ENCODE measurements at regions not wholly inside any gene's neighbourhood (a gene's known extent, or its start where the extent isn't known, plus 50 kb on each side); places are given as distances from the start of the nearest gene placed in this dataset.

DNA sequence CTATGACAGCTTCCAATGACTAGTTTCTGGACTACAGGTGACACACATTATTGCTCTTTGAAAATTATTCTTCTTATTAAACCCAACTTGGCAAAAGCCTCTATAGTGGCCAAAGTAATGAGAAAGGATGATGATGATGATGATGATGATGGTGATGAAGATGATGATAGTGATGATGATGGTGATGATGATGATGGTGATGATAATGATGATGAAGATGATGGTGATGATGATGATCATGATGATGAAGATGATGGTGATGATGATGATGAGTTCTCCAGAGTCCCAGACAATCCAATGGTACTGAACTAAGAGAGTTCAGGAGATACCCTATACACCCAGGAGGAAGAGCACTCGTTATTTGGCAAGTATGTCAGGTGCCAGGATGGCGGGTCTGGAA lies 739.4 kb downstream of the IRX1 start:
- no peaks in the 10 kb centered on the region for H3K9me3 ChIP-seq (ENCODE audit: control insufficient read depth, low read length)
- H3K4me1 ChIP-seq (ENCODE audit: control insufficient read depth, insufficient read depth, low read length) = no peaks in the 10 kb centered on the region
- H3K9ac ChIP-seq (ENCODE audit: low read length) = no peak overlapping the region
- no peak overlapping the region for H3K4me3 ChIP-seq (ENCODE audit: low read length)
- DNase-seq (ENCODE audit: low read depth) = no peak
- no peaks in the 10 kb centered on the region for H3K36me3 ChIP-seq (ENCODE audit: control insufficient read depth, insufficient read depth, low read length, severe bottlenecking)
- no peaks in the 10 kb centered on the region for H3K27me3 ChIP-seq (replicated peaks; ENCODE audit: control insufficient read depth, insufficient read depth, low read length)

DNA sequence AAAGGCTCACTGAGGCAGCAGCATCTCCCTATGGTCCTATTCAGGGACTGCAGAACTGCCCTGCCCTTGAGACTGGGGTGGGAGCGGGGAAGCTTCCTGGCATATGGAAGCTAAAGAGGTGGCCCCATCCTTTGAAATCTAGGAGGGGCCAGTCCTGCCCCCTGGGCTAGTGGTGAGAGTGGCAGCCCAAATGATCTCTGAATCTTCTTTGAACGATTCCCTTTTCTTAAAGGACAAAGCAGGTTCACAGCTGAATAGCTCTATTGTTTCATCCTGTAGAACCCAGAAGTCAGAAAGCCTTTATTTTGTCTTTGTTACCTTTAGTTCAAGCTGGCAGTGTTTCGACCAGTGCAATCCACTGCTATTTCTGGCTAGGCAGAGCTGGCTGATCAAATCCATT lies 741.9 kb downstream of the IRX1 start:
- Histone ChIP-seq H3K9ac (ENCODE audit: low read length) (no peak overlapping the region), H3K4me1 (ENCODE audit: control insufficient read depth, insufficient read depth, low read length) (no peaks in the 10 kb centered on the region), H3K9me3 (ENCODE audit: control insufficient read depth, low read length) (no peaks in the 10 kb centered on the region), H3K27me3 (replicated peaks; ENCODE audit: control insufficient read depth, insufficient read depth, low read length) (no peaks in the 10 kb centered on the region), H3K4me3 (ENCODE audit: low read length) (no peak overlapping the region), H3K36me3 (ENCODE audit: control insufficient read depth, insufficient read depth, low read length, severe bottlenecking) (no peaks in the 10 kb centered on the region)
- DNase-seq (ENCODE audit: low read depth) = no peak

DNA sequence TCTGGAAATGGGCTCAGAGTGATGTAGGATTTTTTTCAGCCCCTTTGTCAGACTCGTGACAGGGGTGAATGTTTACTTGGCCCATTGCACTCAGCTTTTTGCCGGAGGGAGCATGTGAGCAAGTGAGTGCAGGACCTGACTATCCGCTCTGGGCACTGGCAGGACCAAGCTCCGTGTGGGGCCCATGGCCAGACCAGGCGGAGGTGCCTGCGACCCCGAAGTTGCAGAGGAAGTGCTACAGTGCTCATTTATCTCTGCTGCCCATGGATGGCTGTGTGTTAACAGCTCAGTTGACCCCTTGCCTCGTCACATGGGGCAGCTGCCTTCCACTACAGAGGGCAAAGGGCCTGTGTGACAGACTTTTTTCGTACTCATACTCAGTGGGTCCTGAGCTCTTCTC lies 744.3 kb downstream of the IRX1 start:
- no peaks in the 10 kb centered on the region for H3K4me1 ChIP-seq (ENCODE audit: control insufficient read depth, insufficient read depth, low read length)
- no peak for DNase-seq (ENCODE audit: low read depth)

DNA sequence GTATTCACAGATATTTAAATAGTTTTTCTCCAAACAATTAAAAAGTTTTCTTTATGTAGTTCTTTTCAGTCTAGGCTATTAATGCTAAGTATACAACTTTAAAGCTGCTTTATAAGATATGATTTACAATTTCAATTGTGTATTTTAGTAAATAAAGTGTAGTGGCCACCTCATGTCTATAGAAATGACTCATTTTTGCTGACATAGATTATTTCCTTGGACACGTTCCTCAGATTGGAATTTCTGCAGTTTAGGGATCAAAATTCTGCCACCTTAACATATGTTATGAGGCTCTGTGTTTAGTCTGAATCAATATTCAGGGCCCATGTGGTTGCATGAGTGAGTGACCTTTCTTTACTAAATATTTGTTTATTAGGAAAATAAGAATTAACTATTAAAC lies 750.2 kb downstream of the IRX1 start:
- H3K9ac ChIP-seq (ENCODE audit: low read length) = no peak overlapping the region
- H3K4me1 ChIP-seq (ENCODE audit: control insufficient read depth, insufficient read depth, low read length) = peaks cover 7% of the 10 kb centered on the region
- no peaks in the 10 kb centered on the region for H3K36me3 ChIP-seq (ENCODE audit: control insufficient read depth, insufficient read depth, low read length, severe bottlenecking)
- no peaks in the 10 kb centered on the region for H3K27me3 ChIP-seq (replicated peaks; ENCODE audit: control insufficient read depth, insufficient read depth, low read length)
- H3K4me3 ChIP-seq (ENCODE audit: low read length) = no peak overlapping the region
- H3K9me3 ChIP-seq (ENCODE audit: control insufficient read depth, low read length) = no peaks in the 10 kb centered on the region
- no peak for DNase-seq (ENCODE audit: low read depth)

More for the DNA sequence above, 744.3 kb downstream of the IRX1 start:
- Histone ChIP-seq H3K27me3 (replicated peaks; ENCODE audit: control insufficient read depth, insufficient read depth, low read length) (no peaks in the 10 kb centered on the region), H3K9ac (ENCODE audit: low read length) (no peak overlapping the region), H3K9me3 (ENCODE audit: control insufficient read depth, low read length) (no peaks in the 10 kb centered on the region), H3K36me3 (ENCODE audit: control insufficient read depth, insufficient read depth, low read length, severe bottlenecking) (no peaks in the 10 kb centered on the region), H3K4me3 (ENCODE audit: low read length) (no peak overlapping the region)

DNA sequence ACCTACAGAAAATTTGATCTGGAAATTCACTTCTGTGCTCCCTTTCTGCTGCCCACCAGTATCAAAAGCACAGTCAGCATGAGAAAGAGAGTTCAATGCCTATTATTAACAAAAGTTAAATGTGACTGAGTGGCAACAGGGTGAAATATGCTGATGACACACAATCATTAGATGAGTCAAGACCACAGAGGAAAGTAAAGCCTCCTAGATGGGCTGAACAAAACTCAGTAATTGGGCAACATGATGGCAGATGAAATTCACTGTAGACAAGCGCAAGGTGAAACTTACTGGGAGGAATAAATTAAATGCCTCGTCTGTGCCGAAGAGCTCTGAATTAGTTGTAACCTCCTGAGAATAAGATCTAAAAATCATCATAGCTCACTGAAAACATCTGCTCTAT lies 752.8 kb downstream of the IRX1 start:
- H3K9me3 ChIP-seq (ENCODE audit: control insufficient read depth, low read length) = no peaks in the 10 kb centered on the region
- no peaks in the 10 kb centered on the region for H3K27me3 ChIP-seq (replicated peaks; ENCODE audit: control insufficient read depth, insufficient read depth, low read length)
- peaks cover 7% of the 10 kb centered on the region for H3K4me1 ChIP-seq (ENCODE audit: control insufficient read depth, insufficient read depth, low read length)
- DNase-seq (ENCODE audit: low read depth) = no peak
- no peaks in the 10 kb centered on the region for H3K36me3 ChIP-seq (ENCODE audit: control insufficient read depth, insufficient read depth, low read length, severe bottlenecking)
- no peak overlapping the region for H3K9ac ChIP-seq (ENCODE audit: low read length)
- H3K4me3 ChIP-seq (ENCODE audit: low read length) = no peak overlapping the region

DNA sequence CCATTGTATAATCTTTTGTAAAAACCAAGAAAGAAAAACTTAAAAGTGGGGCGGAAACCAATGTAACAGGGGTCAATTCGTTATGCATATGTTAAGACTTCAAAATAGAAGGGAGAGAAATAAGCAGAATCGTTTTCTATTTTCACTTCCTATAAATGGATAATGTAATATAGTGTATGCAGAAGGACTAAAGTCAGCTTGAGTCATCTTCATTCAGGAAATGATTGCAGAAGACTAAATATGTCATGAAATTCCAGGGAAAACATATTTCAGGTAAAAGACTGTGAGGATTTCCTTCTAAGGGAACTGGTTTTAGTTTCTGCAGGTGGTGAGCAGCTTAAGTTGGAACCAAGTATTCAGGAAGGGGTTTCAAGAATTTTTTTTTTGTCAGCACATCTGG lies 753.3 kb downstream of the IRX1 start:
- H3K9ac ChIP-seq (ENCODE audit: low read length) = no peak overlapping the region
- no peaks in the 10 kb centered on the region for H3K27me3 ChIP-seq (replicated peaks; ENCODE audit: control insufficient read depth, insufficient read depth, low read length)
- no peaks in the 10 kb centered on the region for H3K36me3 ChIP-seq (ENCODE audit: control insufficient read depth, insufficient read depth, low read length, severe bottlenecking)
- DNase-seq (ENCODE audit: low read depth) = no peak
- H3K4me3 ChIP-seq (ENCODE audit: low read length) = no peak overlapping the region
- no peaks in the 10 kb centered on the region for H3K9me3 ChIP-seq (ENCODE audit: control insufficient read depth, low read length)
- H3K4me1 ChIP-seq (ENCODE audit: control insufficient read depth, insufficient read depth, low read length) = peaks cover 7% of the 10 kb centered on the region

DNA sequence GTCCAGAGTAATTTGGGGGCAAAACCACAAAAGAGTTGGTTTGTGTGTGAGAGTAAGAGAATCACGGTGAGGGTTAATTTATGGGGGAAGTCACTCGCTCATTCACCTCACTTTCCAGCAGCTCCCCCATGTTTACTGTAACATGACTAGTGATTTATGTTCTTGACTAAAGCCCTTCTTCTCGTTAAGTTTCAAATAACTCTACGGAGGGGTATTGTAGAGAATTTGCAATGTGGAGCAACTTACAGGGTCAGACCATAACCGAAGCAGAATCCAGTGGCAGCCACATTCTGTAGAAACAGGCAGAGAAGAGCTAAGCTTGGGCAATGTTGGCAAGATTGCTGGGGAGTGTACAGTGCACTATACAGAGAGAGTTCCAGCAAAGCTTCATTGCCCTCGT lies 760.6 kb downstream of the IRX1 start:
- H3K4me1 ChIP-seq (ENCODE audit: control insufficient read depth, insufficient read depth, low read length) = no peaks in the 10 kb centered on the region
- no peak for DNase-seq (ENCODE audit: low read depth)
- no peaks in the 10 kb centered on the region for H3K9me3 ChIP-seq (ENCODE audit: control insufficient read depth, low read length)
- H3K9ac ChIP-seq (ENCODE audit: low read length) = no peak overlapping the region
- no peaks in the 10 kb centered on the region for H3K27me3 ChIP-seq (replicated peaks; ENCODE audit: control insufficient read depth, insufficient read depth, low read length)
- no peaks in the 10 kb centered on the region for H3K36me3 ChIP-seq (ENCODE audit: control insufficient read depth, insufficient read depth, low read length, severe bottlenecking)
- no peak overlapping the region for H3K4me3 ChIP-seq (ENCODE audit: low read length)

DNA sequence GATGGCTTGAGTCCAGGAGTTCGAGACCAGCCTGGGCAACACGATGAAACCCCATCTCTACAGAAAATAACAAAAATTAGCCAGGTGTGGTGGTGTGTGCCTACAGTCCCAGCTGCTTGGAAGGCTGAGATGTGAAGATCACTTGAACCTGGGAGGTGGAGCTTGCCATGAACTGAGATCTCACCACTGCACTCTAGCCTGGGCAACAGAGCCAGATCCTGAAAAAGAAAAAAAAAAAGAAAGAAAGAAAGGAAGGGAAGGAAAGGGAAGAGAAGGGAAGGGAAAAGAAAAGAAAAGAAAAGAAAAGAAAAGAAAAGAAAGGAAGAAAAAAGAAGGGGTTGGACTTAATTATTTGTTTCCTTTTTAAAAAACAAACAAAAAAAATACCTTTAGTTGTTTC lies 764.2 kb downstream of the IRX1 start:
- Histone ChIP-seq H3K4me3 (ENCODE audit: low read length) (no peak overlapping the region), H3K9me3 (ENCODE audit: control insufficient read depth, low read length) (no peaks in the 10 kb centered on the region), H3K36me3 (ENCODE audit: control insufficient read depth, insufficient read depth, low read length, severe bottlenecking) (no peaks in the 10 kb centered on the region), H3K9ac (ENCODE audit: low read length) (no peak overlapping the region), H3K27me3 (replicated peaks; ENCODE audit: control insufficient read depth, insufficient read depth, low read length) (no peaks in the 10 kb centered on the region), H3K4me1 (ENCODE audit: control insufficient read depth, insufficient read depth, low read length) (no peaks in the 10 kb centered on the region)
- DNase-seq (ENCODE audit: low read depth) = no peak

DNA sequence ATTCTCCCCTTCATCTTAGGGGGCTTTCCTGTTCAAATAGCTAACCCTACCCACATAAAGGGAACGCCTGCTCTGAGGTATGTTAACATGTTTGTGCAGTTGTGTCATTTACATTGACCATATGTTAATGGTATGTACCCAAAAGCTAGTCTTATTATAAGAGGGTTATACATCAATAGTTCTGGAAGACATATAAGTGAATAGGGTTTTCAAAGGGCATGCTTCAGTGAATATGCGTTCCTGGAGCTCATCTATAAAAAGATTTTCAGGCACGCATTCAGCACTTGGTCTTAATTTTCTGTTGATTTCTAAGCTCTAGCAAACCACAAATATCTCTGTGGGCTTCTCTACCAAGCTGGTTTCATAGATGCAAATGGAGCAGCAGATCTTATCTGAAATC lies 766.1 kb downstream of the IRX1 start:
- DNase-seq (ENCODE audit: low read depth) = no peak
- no peaks in the 10 kb centered on the region for H3K36me3 ChIP-seq (ENCODE audit: control insufficient read depth, insufficient read depth, low read length, severe bottlenecking)
- H3K9ac ChIP-seq (ENCODE audit: low read length) = no peak overlapping the region

DNA sequence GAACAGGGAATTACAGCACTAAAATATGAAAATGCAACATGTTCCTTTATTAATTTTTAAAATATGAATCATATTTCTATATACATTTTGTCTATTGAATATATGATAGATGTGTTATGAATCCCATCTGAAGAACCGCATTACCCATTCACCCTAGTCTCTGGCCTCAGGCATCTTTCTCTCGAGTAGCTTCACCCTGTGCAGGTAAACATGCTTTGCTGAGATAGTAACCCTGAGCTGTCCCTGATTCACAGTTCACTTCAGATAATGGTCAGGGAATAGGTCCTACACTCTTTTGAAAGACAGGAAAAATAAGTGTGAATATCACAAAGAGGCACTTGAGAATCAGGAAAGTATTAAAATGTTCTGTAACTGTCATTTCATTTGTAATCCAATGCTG lies 766.8 kb downstream of the IRX1 start:
- Histone ChIP-seq H3K4me3 (ENCODE audit: low read length) (no peak overlapping the region), H3K27me3 (replicated peaks; ENCODE audit: control insufficient read depth, insufficient read depth, low read length) (no peaks in the 10 kb centered on the region), H3K9me3 (ENCODE audit: control insufficient read depth, low read length) (no peaks in the 10 kb centered on the region), H3K36me3 (ENCODE audit: control insufficient read depth, insufficient read depth, low read length, severe bottlenecking) (no peaks in the 10 kb centered on the region), H3K4me1 (ENCODE audit: control insufficient read depth, insufficient read depth, low read length) (no peaks in the 10 kb centered on the region), H3K9ac (ENCODE audit: low read length) (no peak overlapping the region)
- DNase-seq (ENCODE audit: low read depth) = no peak

More for the DNA sequence above, 766.1 kb downstream of the IRX1 start:
- Histone ChIP-seq H3K4me1 (ENCODE audit: control insufficient read depth, insufficient read depth, low read length) (no peaks in the 10 kb centered on the region), H3K9me3 (ENCODE audit: control insufficient read depth, low read length) (no peaks in the 10 kb centered on the region), H3K4me3 (ENCODE audit: low read length) (no peak overlapping the region), H3K27me3 (replicated peaks; ENCODE audit: control insufficient read depth, insufficient read depth, low read length) (no peaks in the 10 kb centered on the region)

DNA sequence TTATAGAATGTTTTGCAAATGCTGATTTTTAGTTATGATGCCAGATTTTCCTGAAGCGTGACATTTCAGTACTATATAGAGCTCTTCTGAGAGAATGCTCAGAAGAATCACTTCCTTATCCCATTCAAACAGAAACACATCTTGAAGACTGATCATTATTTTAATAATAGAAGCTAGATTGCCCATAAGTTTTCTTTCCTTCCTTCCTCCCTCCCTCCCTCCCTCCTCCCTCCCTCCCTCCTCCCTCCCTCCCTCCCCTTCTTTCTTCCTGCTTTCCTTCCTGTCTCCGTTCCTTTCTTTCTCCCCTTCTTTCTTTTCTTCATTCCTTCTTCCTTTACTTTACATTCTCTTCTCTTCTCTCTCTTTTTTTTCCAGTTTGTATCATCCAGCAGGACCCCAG lies 767.4 kb downstream of the IRX1 start:
- H3K4me3 ChIP-seq (ENCODE audit: low read length) = no peak overlapping the region
- no peaks in the 10 kb centered on the region for H3K36me3 ChIP-seq (ENCODE audit: control insufficient read depth, insufficient read depth, low read length, severe bottlenecking)
- DNase-seq (ENCODE audit: low read depth) = no peak
- no peaks in the 10 kb centered on the region for H3K27me3 ChIP-seq (replicated peaks; ENCODE audit: control insufficient read depth, insufficient read depth, low read length)
- H3K9ac ChIP-seq (ENCODE audit: low read length) = no peak overlapping the region
- no peaks in the 10 kb centered on the region for H3K9me3 ChIP-seq (ENCODE audit: control insufficient read depth, low read length)
- H3K4me1 ChIP-seq (ENCODE audit: control insufficient read depth, insufficient read depth, low read length) = no peaks in the 10 kb centered on the region

DNA sequence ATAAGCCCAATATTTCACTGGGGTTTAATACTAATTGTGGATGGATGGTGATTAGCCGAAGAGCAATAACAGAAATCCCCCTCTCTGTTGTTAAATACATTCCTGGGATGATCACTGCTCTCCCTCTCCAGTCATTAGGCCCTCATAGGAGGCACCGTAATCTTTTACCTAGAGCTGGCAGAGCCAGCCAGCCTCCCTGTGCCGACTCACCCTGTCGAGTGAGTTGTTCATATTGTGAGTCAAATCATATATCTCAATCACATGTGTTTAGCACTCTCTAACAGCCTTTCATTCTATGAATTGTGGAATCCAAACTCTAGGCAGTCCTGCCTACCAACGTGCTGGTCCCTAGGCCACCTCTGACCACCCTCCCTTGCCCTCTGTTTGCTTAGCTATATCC lies 771.0 kb downstream of the IRX1 start:
- DNase-seq (ENCODE audit: low read depth) = no peak
- Histone ChIP-seq H3K4me3 (ENCODE audit: low read length) (no peak overlapping the region), H3K36me3 (ENCODE audit: control insufficient read depth, insufficient read depth, low read length, severe bottlenecking) (no peaks in the 10 kb centered on the region), H3K4me1 (ENCODE audit: control insufficient read depth, insufficient read depth, low read length) (no peaks in the 10 kb centered on the region), H3K27me3 (replicated peaks; ENCODE audit: control insufficient read depth, insufficient read depth, low read length) (no peaks in the 10 kb centered on the region), H3K9ac (ENCODE audit: low read length) (no peak overlapping the region), H3K9me3 (ENCODE audit: control insufficient read depth, low read length) (no peaks in the 10 kb centered on the region)

Measured in adipocyte (in vitro differentiated cells).